HCT116 (cell line): ENCODE measurements at regions not wholly inside any gene's neighbourhood (a gene's known extent, or its start where the extent isn't known, plus 50 kb on each side); places are given as distances from the start of the nearest gene placed in this dataset.

Source experiments
- ATAC-seq: fragments of 200-7000 bp; cut with Tn5 transposase; 2 replicates; pipeline ENCODE4 v1.9.1; 2020; ENCODE audit warnings: mild to moderate bottlenecking, moderate library complexity
- BruUV-seq: library from RNA; stranded (reverse); fragments of 400-500 nt; replicated peaks from 2 replicates; lab custom pipeline; 2021; lab: Mats Ljungman, UMichigan
- CTCF ChIA-PET: fragments of 300-600 bp; sonication (Branson Sonifier 250); formaldehyde crosslinking; loops from one replicate; lab custom pipeline; 2021; ENCODE audit warnings: antibody characterized with exemption; lab: Charles Lee
- POLR2A ChIA-PET: fragments of 300-600, 350-600 bp; sonication (Branson Sonifier 250); formaldehyde crosslinking; loops from one replicate; lab custom pipeline; 2021; ENCODE audit warnings: antibody characterized with exemption; lab: Charles Lee
- RAD21 ChIA-PET, 2 experiments: fragments of 300-600 bp; sonication (Branson Sonifier 250); formaldehyde crosslinking; loops; one replicate each; lab custom pipeline; 2023; ENCODE audit warnings: low total read pairs in 2 of 2; ENCODE audit not compliant: uncharacterized antibody in 2 of 2, unreplicated experiment in 2 of 2, low non-redundant PET in 1 of 2; lab: Charles Lee
- DNase-seq: peaks from one replicate; pipeline ENCODE4 v3.0.0-alpha.2; 2010; ENCODE audit warnings: low read depth, low spot score
- H2AFZ ChIP-seq: fragments of 200-600 bp; shearing (Covaris generic), sonication (generic); 2 replicates; pipeline ENCODE4 v1.6.1; 2017; ENCODE audit warnings: low read depth, mixed run types, mixed read lengths, antibody characterized with exemption, low read length; ENCODE audit not compliant: poor library complexity, severe bottlenecking
- H3K27ac ChIP-seq: 2 replicates; pipeline ENCODE4 v1.5.1; 2012; ENCODE audit warnings: low read depth, low read length
- H3K27me3 ChIP-seq: fragments of 200-600 bp; sonication (generic); 2 replicates; pipeline ENCODE4 v1.6.1; 2016; ENCODE audit warnings: mixed run types, low read length, mixed read lengths; ENCODE audit not compliant: insufficient read depth
- H3K36me3 ChIP-seq, 2 experiments: fragments of 200-500 bp in 1 of 2; fragments of 200-600 bp in 1 of 2; sonication (Bioruptor generic) in 1 of 2; sonication (generic) in 1 of 2; 2 replicates each; pipeline versions ENCODE4 v1.5.1 to v1.6.1; 2014 to 2016; ENCODE audit warnings: low read length in 2 of 2, inconsistent platforms in 1 of 2, mixed read lengths in 1 of 2, mixed run types in 1 of 2; ENCODE audit not compliant: insufficient read depth in 2 of 2, control insufficient read depth in 1 of 2
- H3K4me1 ChIP-seq, 2 experiments: fragments of 200-600 bp in 1 of 2; sonication (generic) in 1 of 2; 2 replicates each; pipeline versions ENCODE4 v1.5.1 to v1.6.1; 2012 to 2017; ENCODE audit warnings: low read length in 2 of 2, inconsistent platforms in 1 of 2, mild to moderate bottlenecking in 1 of 2, mixed read lengths in 1 of 2, mixed run types in 1 of 2, moderate library complexity in 1 of 2; ENCODE audit not compliant: insufficient read depth in 2 of 2, control insufficient read depth in 1 of 2
- H3K4me2 ChIP-seq: fragments of 200-600 bp; sonication (generic); 2 replicates; pipeline ENCODE4 v1.6.1; 2017; ENCODE audit warnings: mixed run types, low read length, mixed read lengths
- H3K4me3 ChIP-seq, 2 experiments: fragments of 200-600 bp in 1 of 2; sonication (generic) in 1 of 2; replicated peaks in 1 of 2; 2 replicates each; pipeline ENCODE4 v1.5.1; 2011 to 2016; ENCODE audit warnings: low read length in 2 of 2, control low read depth in 1 of 2, low read depth in 1 of 2, mild to moderate bottlenecking in 1 of 2, mixed read lengths in 1 of 2, mixed run types in 1 of 2
- H3K79me2 ChIP-seq: fragments of 200-600 bp; sonication (generic); 2 replicates; pipeline ENCODE4 v1.6.1; 2017; ENCODE audit warnings: mild to moderate bottlenecking, mixed run types, low read length, moderate library complexity, mixed read lengths; ENCODE audit not compliant: insufficient read depth
- H3K9ac ChIP-seq: fragments of 200-600 bp; sonication (generic); 2 replicates; pipeline ENCODE4 v1.6.1; 2016; ENCODE audit warnings: low read length, mixed read lengths
- H3K9me2 ChIP-seq: fragments of 200-600 bp; sonication (generic), shearing (Covaris generic); 2 replicates; pipeline ENCODE4 v1.6.1; 2017; ENCODE audit warnings: mixed run types, mild to moderate bottlenecking, moderate library complexity; ENCODE audit not compliant: insufficient read depth
- H3K9me3 ChIP-seq, 2 experiments: fragments of 200-500 bp in 1 of 2; fragments of 200-600 bp in 1 of 2; sonication (Bioruptor generic) in 1 of 2; sonication (generic) in 1 of 2; 2 replicates each; pipeline ENCODE4 v1.6.1; 2014 to 2017; ENCODE audit warnings: low read length in 2 of 2, mixed read lengths in 2 of 2, inconsistent platforms in 1 of 2, low read depth in 1 of 2, mild to moderate bottlenecking in 1 of 2, mixed run types in 1 of 2, moderate library complexity in 1 of 2; ENCODE audit not compliant: control insufficient read depth in 1 of 2, insufficient read depth in 1 of 2
- H4K20me1 ChIP-seq: fragments of 200-600 bp; sonication (generic), shearing (Covaris generic); 2 replicates; pipeline ENCODE4 v1.6.1; 2017; ENCODE audit warnings: mixed run types, mild to moderate bottlenecking, moderate library complexity; ENCODE audit not compliant: insufficient read depth
- CEBPB ChIP-seq: IDR thresholded peaks from 2 replicates; pipeline ENCODE4 v1.6.1; 2012; ENCODE audit warnings: low read depth
- JUND ChIP-seq: IDR thresholded peaks from 2 replicates; pipeline ENCODE4 v1.6.1; 2012
- RAD21 ChIP-seq: IDR thresholded peaks from 2 replicates; pipeline ENCODE4 v1.6.1; 2012; ENCODE audit warnings: low read depth, mild to moderate bottlenecking
- REST ChIP-seq: IDR thresholded peaks from 2 replicates; pipeline ENCODE4 v1.6.1; 2012; ENCODE audit warnings: low read depth
- SIN3A ChIP-seq: IDR thresholded peaks from 2 replicates; pipeline ENCODE4 v1.6.1; 2012; ENCODE audit warnings: low read depth
- YY1 ChIP-seq: IDR thresholded peaks from 2 replicates; pipeline ENCODE4 v1.6.1; 2011; ENCODE audit warnings: low read length, low read depth, moderate library complexity, mild to moderate bottlenecking; ENCODE audit not compliant: insufficient replicate concordance; ENCODE audit errors: extremely low read depth
- ZFX ChIP-seq: fragments of 450-650 bp; IDR thresholded peaks from 2 replicates; pipeline ENCODE4 v1.6.1; 2017
- intact Hi-C: fragments of 100-400 bp; cut with micrococcal nuclease; formaldehyde crosslinking; loops from 2 replicates; pipeline ENCODE4 v1.10.0; 2022
- TF ChIP-seq, protein P1 (sequence below): IDR thresholded peaks from 2 replicates; pipeline ENCODE4 v1.6.1; 2012

DNA sequence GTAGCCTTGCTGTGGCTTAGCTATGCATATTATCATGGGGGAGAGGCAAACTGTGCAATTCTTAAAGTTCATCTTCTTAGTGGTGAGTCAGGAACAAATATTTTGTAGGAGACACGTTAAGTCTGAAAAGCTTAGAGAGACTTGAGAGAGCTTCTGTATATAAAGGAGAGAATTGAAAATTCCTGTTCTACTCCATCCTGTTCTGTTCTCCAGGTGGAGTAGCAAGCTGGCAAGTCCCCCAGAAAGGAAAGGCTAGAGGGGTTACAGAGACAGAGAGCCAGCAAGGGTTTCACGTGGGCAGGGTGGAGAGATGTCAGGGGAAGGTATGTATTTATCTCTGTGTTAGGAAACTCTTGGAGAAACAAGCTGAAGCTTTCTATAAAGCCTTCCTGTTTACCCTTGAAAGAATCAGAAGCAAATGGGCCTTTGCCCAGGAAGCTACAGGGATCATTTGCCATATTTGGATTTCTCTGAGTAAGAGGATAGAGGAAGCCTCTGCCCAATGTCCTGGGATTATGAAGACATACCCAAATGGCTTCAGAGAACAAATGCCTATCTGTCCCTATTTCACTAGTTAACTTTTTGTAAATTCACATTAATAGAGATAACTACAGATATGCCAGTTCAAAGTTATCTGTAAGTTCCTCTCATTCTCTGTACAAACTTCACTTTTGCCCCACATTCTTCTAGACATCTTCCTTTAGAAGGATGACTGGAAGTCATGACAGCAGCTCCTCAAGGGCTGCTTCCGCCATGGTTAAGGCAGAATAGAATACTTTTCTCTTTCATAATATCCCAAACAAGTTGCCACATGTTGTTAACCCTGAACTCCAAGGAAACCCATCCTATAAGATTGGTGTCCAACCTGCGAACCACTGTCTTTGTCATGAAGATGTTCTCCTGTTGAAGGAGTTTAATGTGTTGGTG lies 126.7 kb upstream of the NEDD9 start:
- H3K9ac ChIP-seq: no peak overlapping the region
- H3K4me3 ChIP-seq: no peak overlapping the region
- intact Hi-C loops: no loop called here
- no peak for DNase-seq
- no peaks in the 10 kb centered on the region for H3K9me3 ChIP-seq
- H3K36me3 ChIP-seq: no peaks in the 10 kb centered on the region
- ChIA-PET CTCF (no interaction called here), RAD21 (no interaction called here), POLR2A (no interaction called here)
- no peak overlapping the region for H3K4me2 ChIP-seq
- H3K4me1 ChIP-seq: no peaks in the 10 kb centered on the region
- no peaks in the 10 kb centered on the region for H4K20me1 ChIP-seq
- no peaks in the 10 kb centered on the region for H3K79me2 ChIP-seq
- H3K9me2 ChIP-seq: no peaks in the 10 kb centered on the region
- BruUV-seq: no TSS peak
- no peak overlapping the region for H2AFZ ChIP-seq
- H3K27ac ChIP-seq: no peak overlapping the region
- no peak for ATAC-seq
- no peaks in the 10 kb centered on the region for H3K27me3 ChIP-seq
- TF ChIP-seq REST (no peak), RAD21 (no peak), JUND (no peak), SIN3A (no peak), YY1 (no peak), CEBPB (no peak), ZFX (no peak)
- TF ChIP-seq, protein P1, sequence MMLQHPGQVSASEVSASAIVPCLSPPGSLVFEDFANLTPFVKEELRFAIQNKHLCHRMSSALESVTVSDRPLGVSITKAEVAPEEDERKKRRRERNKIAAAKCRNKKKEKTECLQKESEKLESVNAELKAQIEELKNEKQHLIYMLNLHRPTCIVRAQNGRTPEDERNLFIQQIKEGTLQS: no peak
